ENCODE measurements at regions not wholly inside any gene's neighbourhood (a gene's known extent, or its start where the extent isn't known, plus 50 kb on each side); places are given as distances from the start of the nearest gene placed in this dataset.

DNA sequence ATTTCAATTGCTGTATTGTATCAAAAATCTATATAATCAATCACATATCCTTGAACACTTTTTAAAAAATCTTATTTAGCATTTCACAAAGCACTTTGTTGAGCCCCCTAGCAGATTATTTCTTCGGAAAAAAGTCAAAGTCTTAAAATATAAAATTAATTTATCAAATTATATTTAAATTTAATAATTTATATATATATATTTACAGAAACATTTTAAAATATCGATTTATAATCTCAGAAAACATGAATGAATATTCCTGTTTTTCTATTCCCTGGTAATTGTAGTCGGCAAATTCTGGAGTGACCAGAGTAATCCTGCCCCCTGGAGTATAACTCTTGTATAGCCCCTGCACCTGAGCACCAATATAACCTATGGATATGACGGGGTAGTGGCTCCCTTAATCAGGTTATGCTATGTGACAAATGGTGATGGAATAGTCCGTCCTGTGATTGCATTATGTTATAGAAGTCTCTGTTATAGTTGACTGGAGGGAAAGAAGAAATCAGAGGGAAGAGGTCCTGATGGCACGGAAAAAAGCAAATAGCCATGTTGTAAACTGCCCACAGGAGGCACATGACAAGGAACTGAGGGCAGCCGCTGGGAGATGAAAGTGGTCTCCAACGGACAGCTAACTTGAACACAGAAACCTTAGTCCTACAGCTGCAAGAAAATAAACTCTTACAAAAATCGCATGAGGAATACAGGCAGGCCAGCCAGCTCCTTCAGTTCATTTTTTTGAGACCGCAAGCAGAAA is 1092.3 kb downstream of the ARAP2 start:
- DNase-seq, result no peak

DNA sequence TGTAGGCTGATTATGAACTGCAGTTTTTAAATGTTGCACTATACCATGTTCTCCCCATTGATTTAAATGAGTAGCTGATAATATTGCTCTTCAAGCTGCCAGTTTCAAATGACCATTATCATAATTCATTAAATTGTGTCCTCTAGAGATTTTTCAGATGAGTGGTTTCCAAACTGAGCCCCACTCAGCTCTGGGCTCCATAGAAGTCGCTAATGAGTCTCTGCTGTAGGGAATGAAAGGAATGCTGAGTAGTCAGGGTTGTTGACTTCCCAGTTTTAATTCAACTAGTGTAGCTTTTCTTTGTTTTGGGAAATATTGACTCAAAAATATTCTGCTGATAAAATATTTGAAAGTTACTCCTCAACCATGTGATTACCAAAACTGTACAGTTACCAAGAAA is 1081.1 kb downstream of the ARAP2 start:
- no peak for DNase-seq

GRCh38 chr4:35164063-35164462 is 1080.3 kb downstream of the ARAP2 start:
- no peak for DNase-seq

GRCh38 chr4:35166466-35166865 is 1077.8 kb downstream of the ARAP2 start:
- no peak for DNase-seq

DNA sequence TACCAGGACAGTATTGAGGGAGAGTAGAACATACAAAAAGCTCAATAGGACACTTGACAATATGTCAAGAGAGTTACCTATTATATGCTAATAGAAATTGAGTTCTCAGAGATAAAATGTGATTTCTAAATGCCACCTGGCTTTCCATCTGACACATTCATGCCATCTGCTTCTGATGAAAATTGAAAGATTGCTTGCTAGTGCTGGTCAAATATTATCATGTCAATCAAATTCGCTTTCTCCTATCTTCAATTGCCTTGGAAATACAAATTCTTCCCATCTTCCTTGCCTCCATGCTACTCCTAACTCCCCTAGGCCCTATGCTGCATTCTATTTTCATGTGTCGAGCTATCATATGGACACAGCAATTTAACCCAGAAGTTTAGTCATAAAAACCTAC is 1076.9 kb downstream of the ARAP2 start:
- no peak for DNase-seq

DNA sequence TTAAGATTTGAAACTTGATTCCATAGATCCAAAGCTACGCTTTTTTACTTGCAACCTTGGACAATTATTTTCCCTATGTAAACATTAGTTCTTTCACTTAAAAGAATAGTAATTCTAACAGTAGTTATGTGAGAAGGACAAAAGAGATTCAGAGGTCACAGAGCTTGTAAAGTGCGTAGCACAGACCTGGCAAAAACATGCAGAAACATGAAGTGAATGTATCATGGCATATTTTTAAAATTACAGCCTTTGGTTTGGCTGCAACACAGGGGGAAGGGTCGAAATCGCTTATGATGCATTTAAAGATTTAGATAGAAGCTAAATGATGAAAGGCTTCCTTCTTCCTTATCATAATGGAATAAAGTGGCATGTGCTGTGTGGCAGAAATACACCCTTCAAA is 1068.8 kb downstream of the ARAP2 start:
- DNase-seq, result no peak

DNA sequence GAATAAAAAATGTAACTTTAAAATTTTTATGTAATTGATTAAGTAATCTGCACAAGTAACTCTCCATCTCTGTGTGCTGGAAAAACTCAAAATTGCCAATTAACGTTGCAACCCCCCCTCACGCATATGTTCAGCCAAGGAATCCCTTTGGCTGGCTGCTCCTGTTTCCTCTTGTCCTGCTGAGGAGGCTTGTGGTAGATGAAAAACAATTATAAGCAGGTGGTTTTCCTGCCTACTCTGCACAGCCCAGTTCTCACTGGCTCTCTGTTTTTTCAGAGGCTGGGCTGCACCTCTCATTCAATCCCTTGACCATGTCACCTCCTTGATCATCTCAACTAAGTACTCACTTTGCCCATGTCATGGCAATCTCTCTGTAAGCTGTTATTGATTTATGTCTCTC is 1068.4 kb downstream of the ARAP2 start:
- no peak for DNase-seq

DNA sequence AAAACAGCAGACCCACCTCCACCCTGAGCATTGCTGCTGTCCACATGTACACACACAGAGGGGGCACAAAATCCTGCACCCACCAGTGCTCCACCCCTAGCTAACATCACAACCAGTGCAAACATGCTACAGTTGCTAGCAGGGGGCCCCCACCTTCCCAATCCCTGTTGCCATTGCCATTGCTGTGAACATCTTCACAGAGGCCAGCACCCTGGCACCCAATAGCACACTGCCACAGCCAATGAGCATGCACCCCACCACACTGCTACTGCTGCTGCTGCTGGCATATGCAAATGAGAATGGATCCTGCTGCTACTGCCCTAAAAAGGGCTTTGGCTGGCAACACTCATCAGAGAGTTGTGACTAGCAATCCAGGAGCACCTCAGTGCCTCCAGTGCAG is 1061.9 kb downstream of the ARAP2 start:
- no peak for DNase-seq

GRCh38 chr4:35189988-35190613 is 1054.2 kb downstream of the ARAP2 start:
- DNase-seq, result no peak

- DNase-seq, result no peak
Observed at GRCh38 chr4:35201403-35201802, 1042.9 kb downstream of the ARAP2 start.

DNA sequence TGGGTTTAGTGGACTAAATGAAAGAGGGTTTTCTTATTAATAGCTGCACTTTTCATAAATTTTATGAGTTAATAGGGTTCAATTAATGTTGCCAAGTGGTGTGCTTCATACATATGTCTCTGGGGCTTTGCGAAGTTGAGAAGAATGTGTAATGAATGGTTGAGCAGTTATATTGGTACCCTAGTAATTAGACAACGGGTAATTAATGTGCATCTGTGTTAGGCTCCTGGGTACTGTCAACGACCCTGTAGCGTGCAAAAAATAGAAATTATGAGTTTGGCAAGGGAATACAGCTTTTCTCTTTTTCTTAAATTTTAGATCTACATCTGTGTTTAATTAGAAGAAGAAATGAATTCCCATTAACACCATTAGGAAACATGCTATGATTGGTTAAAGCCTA is 1027.7 kb downstream of the ARAP2 start:
- DNase-seq, result no peak

DNA sequence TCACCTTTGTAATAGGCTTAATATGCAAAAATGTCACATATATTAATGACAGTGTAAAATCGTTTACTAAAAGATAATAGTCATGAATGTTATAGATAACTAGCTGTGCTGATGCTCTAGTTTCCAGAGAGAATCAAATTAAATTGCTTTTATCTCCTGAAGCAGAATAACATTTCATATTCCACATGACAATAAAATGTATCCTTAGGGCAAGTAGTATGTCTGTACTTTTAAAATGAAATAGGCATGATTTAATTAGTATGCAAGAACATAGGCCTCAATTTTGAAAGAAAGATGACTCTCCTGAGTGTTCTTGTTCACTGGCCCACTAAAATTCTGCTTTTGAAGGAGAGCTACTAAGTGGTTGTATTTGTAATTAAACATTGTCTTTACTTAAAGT is 1027.0 kb downstream of the ARAP2 start:
- DNase-seq, result no peak

DNA sequence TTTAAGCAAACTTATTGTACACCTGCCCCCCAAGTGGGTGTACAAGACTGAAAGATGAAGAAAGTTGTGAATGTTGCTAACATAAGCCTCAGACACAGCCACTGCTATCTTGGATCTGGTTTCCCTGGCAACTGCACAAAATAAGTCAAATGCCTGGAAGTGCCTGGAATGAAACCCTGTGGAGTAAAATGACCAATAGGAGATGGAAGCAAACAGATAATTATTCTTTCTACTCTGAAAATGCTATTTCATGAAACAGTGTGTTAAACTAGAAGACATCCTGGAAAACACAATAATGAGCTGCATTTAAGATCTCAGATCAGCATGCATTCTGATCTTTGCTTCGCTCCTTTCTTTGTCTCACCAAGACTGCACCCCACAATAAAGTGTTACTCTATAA is 1016.0 kb downstream of the ARAP2 start:
- no peak for DNase-seq

DNA sequence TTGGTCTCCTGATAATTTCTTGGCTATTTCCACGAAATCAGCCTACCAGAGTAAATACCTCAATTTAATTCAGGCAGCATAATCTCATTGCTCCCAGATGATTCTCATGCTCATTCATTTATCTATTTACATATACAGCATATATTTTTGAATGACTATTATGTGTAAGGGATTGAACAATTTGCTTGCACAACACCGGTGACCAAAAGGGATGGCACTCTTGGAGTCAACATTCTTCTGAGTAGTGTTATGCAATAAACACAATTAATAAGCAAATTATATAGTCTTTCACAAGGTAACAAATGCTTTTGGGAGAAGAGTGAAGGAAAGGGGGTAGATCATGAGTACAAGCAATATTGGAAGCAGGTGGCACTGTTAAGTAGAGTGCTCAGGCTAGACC is 1015.3 kb downstream of the ARAP2 start:
- no peak for DNase-seq

DNA sequence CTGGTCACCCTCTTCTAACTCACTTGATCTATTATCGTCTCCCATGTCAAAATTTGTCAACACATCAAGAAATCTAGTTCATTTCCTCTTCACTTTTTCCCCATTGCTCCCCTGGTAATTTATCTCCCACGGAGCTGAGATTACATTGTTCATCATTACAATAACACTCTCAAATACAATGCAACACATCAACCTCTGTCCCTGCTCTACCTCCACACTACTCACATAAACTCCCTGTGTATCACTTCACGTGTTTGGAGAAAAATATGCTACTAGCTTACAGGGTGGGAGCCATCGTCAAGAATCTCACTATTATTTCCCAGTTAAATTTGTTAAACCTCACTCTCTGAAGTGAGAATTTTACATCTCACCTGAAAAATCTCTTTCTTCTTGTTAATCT is 1006.4 kb downstream of the ARAP2 start:
- no peak for DNase-seq

DNA sequence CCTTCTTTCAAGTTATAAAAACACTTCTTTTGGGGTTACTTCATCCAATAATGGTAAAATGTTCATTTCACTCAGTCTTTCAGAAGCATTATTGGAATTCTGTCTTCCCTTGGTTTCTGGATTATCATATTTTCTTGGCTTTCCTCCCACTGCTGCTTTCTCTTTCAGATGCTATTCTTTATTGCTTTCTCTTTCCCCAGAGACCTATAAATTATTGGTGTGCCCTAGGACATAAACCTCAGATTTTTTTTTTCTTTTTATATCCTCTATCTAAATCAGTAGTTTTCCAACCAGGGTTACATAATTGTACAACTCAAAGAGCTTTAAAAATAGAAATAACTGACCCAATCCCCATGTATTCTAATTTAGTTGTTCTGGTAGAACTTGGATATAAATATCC is 1005.5 kb downstream of the ARAP2 start:
- DNase-seq, result no peak

DNA sequence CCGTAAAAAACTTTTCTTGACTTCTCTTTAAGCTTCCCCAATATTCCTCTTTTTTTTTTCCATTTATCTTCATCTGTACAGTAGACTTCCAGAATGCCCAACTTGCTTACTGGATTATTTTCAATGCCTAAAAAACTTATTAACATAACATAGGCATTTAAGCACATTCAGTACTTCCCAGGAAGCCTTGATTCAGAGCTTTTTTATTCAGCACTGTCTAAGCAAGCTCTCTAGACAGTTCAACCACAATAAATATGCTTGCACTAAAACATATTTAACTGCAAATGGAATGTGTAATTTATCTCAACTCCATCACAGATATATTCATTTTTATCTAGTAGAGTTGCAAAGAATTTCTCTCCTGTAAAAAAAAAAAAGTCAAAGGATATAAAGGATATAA is 997.8 kb downstream of the ARAP2 start:
- DNase-seq, result no peak

- no peak for DNase-seq
Observed at GRCh38 chr4:35247047-35247446, 997.3 kb downstream of the ARAP2 start.

- DNase-seq, result no peak
Observed at GRCh38 chr4:35250331-35250730, 994.0 kb downstream of the ARAP2 start.

DNA sequence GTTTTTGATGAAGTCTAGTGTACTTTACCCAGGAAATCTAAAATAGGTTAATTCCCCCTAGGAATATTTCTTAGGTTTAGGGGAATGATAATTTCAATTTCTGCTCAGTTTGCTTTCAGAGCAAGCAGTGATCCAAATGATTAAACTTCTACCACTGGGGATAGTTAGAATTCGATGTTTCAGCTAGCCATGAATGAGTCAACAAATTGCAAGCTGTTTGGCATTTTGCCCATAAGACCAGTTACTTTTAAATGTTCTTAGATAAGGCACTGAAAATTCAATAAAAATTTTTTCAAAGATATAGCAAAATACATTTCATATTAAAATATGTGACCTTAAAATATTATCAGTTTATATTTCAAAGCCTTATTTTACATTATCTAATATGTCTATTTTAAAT is 993.6 kb downstream of the ARAP2 start:
- no peak for DNase-seq

GRCh38 chr4:35252071-35252470 is 992.2 kb downstream of the ARAP2 start:
- DNase-seq, result no peak

GRCh38 chr4:35252866-35253265 is 991.4 kb downstream of the ARAP2 start:
- DNase-seq, result no peak

DNA sequence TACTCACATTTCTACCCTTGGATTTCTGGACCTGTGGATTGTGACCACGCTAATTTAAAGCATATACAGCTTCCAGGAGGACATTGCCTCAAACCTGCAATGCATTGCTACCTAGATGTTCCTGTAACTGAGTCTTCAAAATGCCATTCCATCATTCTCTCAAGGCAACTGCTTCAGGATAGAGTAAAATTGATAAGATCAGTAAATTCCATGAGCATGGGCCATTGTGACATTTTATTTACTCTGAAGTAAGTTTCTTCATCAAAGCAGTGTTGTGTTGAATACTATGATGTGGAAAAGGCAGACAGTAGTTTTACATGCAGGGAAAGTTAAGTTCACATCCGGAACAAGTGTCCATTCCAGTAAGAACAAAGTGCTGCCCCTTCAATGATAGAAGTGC is 991.0 kb downstream of the ARAP2 start:
- DNase-seq, result no peak

DNA sequence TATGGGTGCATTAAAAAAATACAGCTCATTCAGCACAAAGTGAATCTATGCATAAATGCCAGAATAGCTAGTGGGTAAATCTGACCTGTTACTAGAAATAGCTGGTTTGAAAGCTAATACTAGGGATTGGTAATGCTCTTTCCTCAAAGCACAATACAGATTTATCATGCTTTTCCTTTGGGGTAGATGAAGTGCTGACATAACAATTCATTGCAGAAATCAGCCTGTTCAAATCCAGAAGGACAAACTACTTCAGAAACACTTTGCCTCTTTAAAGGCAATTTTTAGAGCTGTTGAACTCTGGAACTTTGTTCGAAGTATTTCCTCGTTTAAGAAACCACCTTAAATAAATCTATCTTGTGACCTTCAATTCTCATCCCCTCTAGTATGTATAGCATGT is 957.9 kb downstream of the ARAP2 start:
- no peak for DNase-seq

Data from right kidney (tissue), 1 donor.